ENCODE measurements at regions not wholly inside any gene's neighbourhood (a gene's known extent, or its start where the extent isn't known, plus 50 kb on each side); places are given as distances from the start of the nearest gene placed in this dataset.

GRCh38 chr6:104630955-104631354 is 228.8 kb downstream of the HACE1 start:
- no peaks in the 10 kb centered on the region for H3K79me2 ChIP-seq (ENCODE audit: insufficient read depth, low read length)
- no peaks in the 10 kb centered on the region for H3K36me3 ChIP-seq (ENCODE audit: insufficient read depth, low read length)
- no peak overlapping the region for H3K9ac ChIP-seq (ENCODE audit: low read length)
- H3F3A ChIP-seq (ENCODE audit: insufficient read depth, low read length): no peaks in the 10 kb centered on the region
- H3K27me3 ChIP-seq (ENCODE audit: insufficient read depth, low read length): no peaks in the 10 kb centered on the region
- no peak overlapping the region for H2AFZ ChIP-seq (ENCODE audit: low read length)
- no peaks in the 10 kb centered on the region for H3K9me3 ChIP-seq (ENCODE audit: low read length)
- no peak overlapping the region for H3K27ac ChIP-seq (ENCODE audit: low read depth, low read length, poor library complexity, severe bottlenecking)
- H3K9me2 ChIP-seq (ENCODE audit: low read depth, low read length): no peaks in the 10 kb centered on the region
- H3K4me1 ChIP-seq (ENCODE audit: insufficient read depth, low read length, severe bottlenecking): no peaks in the 10 kb centered on the region
- H3K4me2 ChIP-seq (ENCODE audit: low read length): no peak overlapping the region
- H4K20me1 ChIP-seq (ENCODE audit: insufficient read depth, low read length): no peaks in the 10 kb centered on the region
- no peak overlapping the region for H3K4me3 ChIP-seq (ENCODE audit: low read depth, low read length, poor library complexity, severe bottlenecking)
- no peak for TF ChIP-seq EZH2 (IDR thresholded peaks at IDR 0.05; ENCODE audit: borderline replicate concordance, low read length)

GRCh38 chr6:104630522-104630921 is 229.2 kb downstream of the HACE1 start:
- Histone ChIP-seq H3K27me3 (ENCODE audit: insufficient read depth, low read length) (no peaks in the 10 kb centered on the region), H3K27ac (ENCODE audit: low read depth, low read length, poor library complexity, severe bottlenecking) (no peak overlapping the region), H3K4me1 (ENCODE audit: insufficient read depth, low read length, severe bottlenecking) (no peaks in the 10 kb centered on the region), H2AFZ (ENCODE audit: low read length) (no peak overlapping the region), H3F3A (ENCODE audit: insufficient read depth, low read length) (no peaks in the 10 kb centered on the region), H3K79me2 (ENCODE audit: insufficient read depth, low read length) (no peaks in the 10 kb centered on the region), H3K4me3 (ENCODE audit: low read depth, low read length, poor library complexity, severe bottlenecking) (no peak overlapping the region), H3K9ac (ENCODE audit: low read length) (no peak overlapping the region), H3K4me2 (ENCODE audit: low read length) (no peak overlapping the region), H4K20me1 (ENCODE audit: insufficient read depth, low read length) (no peaks in the 10 kb centered on the region), H3K36me3 (ENCODE audit: insufficient read depth, low read length) (no peaks in the 10 kb centered on the region), H3K9me2 (ENCODE audit: low read depth, low read length) (no peaks in the 10 kb centered on the region), H3K9me3 (ENCODE audit: low read length) (no peaks in the 10 kb centered on the region)
- TF ChIP-seq EZH2 (IDR thresholded peaks at IDR 0.05; ENCODE audit: borderline replicate concordance, low read length): no peak
- TF ChIP-seq, protein P1, sequence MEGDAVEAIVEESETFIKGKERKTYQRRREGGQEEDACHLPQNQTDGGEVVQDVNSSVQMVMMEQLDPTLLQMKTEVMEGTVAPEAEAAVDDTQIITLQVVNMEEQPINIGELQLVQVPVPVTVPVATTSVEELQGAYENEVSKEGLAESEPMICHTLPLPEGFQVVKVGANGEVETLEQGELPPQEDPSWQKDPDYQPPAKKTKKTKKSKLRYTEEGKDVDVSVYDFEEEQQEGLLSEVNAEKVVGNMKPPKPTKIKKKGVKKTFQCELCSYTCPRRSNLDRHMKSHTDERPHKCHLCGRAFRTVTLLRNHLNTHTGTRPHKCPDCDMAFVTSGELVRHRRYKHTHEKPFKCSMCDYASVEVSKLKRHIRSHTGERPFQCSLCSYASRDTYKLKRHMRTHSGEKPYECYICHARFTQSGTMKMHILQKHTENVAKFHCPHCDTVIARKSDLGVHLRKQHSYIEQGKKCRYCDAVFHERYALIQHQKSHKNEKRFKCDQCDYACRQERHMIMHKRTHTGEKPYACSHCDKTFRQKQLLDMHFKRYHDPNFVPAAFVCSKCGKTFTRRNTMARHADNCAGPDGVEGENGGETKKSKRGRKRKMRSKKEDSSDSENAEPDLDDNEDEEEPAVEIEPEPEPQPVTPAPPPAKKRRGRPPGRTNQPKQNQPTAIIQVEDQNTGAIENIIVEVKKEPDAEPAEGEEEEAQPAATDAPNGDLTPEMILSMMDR (IDR thresholded peaks at IDR 0.05; ENCODE audit: low read length): no peak

GRCh38 chr6:104629826-104630225 is 229.9 kb downstream of the HACE1 start:
- Histone ChIP-seq H4K20me1 (ENCODE audit: insufficient read depth, low read length) (no peaks in the 10 kb centered on the region), H3K4me3 (ENCODE audit: low read depth, low read length, poor library complexity, severe bottlenecking) (no peak overlapping the region), H3K9ac (ENCODE audit: low read length) (no peak overlapping the region), H3K36me3 (ENCODE audit: insufficient read depth, low read length) (no peaks in the 10 kb centered on the region), H3K4me2 (ENCODE audit: low read length) (no peak overlapping the region), H3K9me2 (ENCODE audit: low read depth, low read length) (no peaks in the 10 kb centered on the region), H3K27ac (ENCODE audit: low read depth, low read length, poor library complexity, severe bottlenecking) (no peak overlapping the region), H3K4me1 (ENCODE audit: insufficient read depth, low read length, severe bottlenecking) (no peaks in the 10 kb centered on the region), H3K27me3 (ENCODE audit: insufficient read depth, low read length) (no peaks in the 10 kb centered on the region), H3F3A (ENCODE audit: insufficient read depth, low read length) (no peaks in the 10 kb centered on the region), H3K9me3 (ENCODE audit: low read length) (no peaks in the 10 kb centered on the region), H3K79me2 (ENCODE audit: insufficient read depth, low read length) (no peaks in the 10 kb centered on the region), H2AFZ (ENCODE audit: low read length) (no peak overlapping the region)
- TF ChIP-seq, protein P1 (IDR thresholded peaks at IDR 0.05; ENCODE audit: low read length): no peak
- TF ChIP-seq EZH2 (IDR thresholded peaks at IDR 0.05; ENCODE audit: borderline replicate concordance, low read length): no peak

- no peak overlapping the region for H3K4me3 ChIP-seq (ENCODE audit: low read depth, low read length, poor library complexity, severe bottlenecking)
- no peaks in the 10 kb centered on the region for H3F3A ChIP-seq (ENCODE audit: insufficient read depth, low read length)
- H3K79me2 ChIP-seq (ENCODE audit: insufficient read depth, low read length): no peaks in the 10 kb centered on the region
- H3K27me3 ChIP-seq (ENCODE audit: insufficient read depth, low read length): no peaks in the 10 kb centered on the region
- H3K4me2 ChIP-seq (ENCODE audit: low read length): no peak overlapping the region
- no peaks in the 10 kb centered on the region for H3K9me2 ChIP-seq (ENCODE audit: low read depth, low read length)
- no peaks in the 10 kb centered on the region for H3K4me1 ChIP-seq (ENCODE audit: insufficient read depth, low read length, severe bottlenecking)
- no peak overlapping the region for H3K27ac ChIP-seq (ENCODE audit: low read depth, low read length, poor library complexity, severe bottlenecking)
- H3K9ac ChIP-seq (ENCODE audit: low read length): no peak overlapping the region
- H4K20me1 ChIP-seq (ENCODE audit: insufficient read depth, low read length): no peaks in the 10 kb centered on the region
- H3K9me3 ChIP-seq (ENCODE audit: low read length): no peaks in the 10 kb centered on the region
- no peaks in the 10 kb centered on the region for H3K36me3 ChIP-seq (ENCODE audit: insufficient read depth, low read length)
- no peak for TF ChIP-seq EZH2 (IDR thresholded peaks at IDR 0.05; ENCODE audit: borderline replicate concordance, low read length)
- TF ChIP-seq, protein P1 (IDR thresholded peaks at IDR 0.05; ENCODE audit: low read length): no peak
- H2AFZ ChIP-seq (ENCODE audit: low read length): no peak overlapping the region
Observed at GRCh38 chr6:104625536-104625935, 234.2 kb downstream of the HACE1 start.

All from OCI-LY1 (cell line).